Endodermal cell (in vitro differentiated cells): ENCODE measurements at regions not wholly inside any gene's neighbourhood (a gene's known extent, or its start where the extent isn't known, plus 50 kb on each side); places are given as distances from the start of the nearest gene placed in this dataset.

Source experiments
- DNase-seq: peaks from one replicate; pipeline ENCODE4 v3.0.0-alpha.2; 2017
- H3K27ac ChIP-seq: 2 replicates; pipeline ENCODE4 v1.5.1; 2013; ENCODE audit warnings: mild to moderate bottlenecking, low read depth, low read length, moderate library complexity
- H3K27me3 ChIP-seq: 2 replicates; pipeline ENCODE4 v1.6.1; 2013; ENCODE audit warnings: mild to moderate bottlenecking, low read length, moderate library complexity; ENCODE audit not compliant: insufficient read depth, control insufficient read depth, poor library complexity, severe bottlenecking
- H3K36me3 ChIP-seq: 2 replicates; pipeline ENCODE4 v1.7.0; 2013; ENCODE audit warnings: mild to moderate bottlenecking, low read length, moderate library complexity; ENCODE audit not compliant: control insufficient read depth, insufficient read depth
- H3K4me1 ChIP-seq: one replicate; pipeline ENCODE4 v1.7.0; 2013; ENCODE audit warnings: low read length; ENCODE audit not compliant: control insufficient read depth, insufficient read depth
- H3K4me3 ChIP-seq: 2 replicates; pipeline ENCODE4 v1.5.1; 2013; ENCODE audit warnings: mild to moderate bottlenecking, low read length, moderate library complexity
- H3K9ac ChIP-seq: 2 replicates; pipeline ENCODE4 v1.6.1; 2013; ENCODE audit warnings: mild to moderate bottlenecking, low read length, moderate library complexity; ENCODE audit not compliant: poor library complexity, severe bottlenecking; ENCODE audit errors: extremely low read depth
- H3K9me3 ChIP-seq: 2 replicates; pipeline ENCODE4 v1.6.1; 2013; ENCODE audit warnings: mild to moderate bottlenecking, low read length, moderate library complexity; ENCODE audit not compliant: control insufficient read depth
- H3K27ac Mint-ChIP-seq: 2 replicates; pipeline ENCODE4 v1.8.0; 2020; ENCODE audit warnings: mixed read lengths
- H3K27me3 Mint-ChIP-seq: 2 replicates; pipeline ENCODE4 v1.8.0; 2021; ENCODE audit warnings: mild to moderate bottlenecking, mixed read lengths; ENCODE audit not compliant: insufficient read depth
- H3K36me3 Mint-ChIP-seq: 2 replicates; pipeline ENCODE4 v1.8.0; 2020; ENCODE audit warnings: low read depth, mixed read lengths
- H3K4me1 Mint-ChIP-seq: 2 replicates; pipeline ENCODE4 v1.8.0; 2020; ENCODE audit warnings: mixed read lengths
- H3K4me3 Mint-ChIP-seq: 2 replicates; pipeline ENCODE4 v1.8.0; 2020; ENCODE audit warnings: mild to moderate bottlenecking, moderate library complexity, mixed read lengths
- H3K9me3 Mint-ChIP-seq: 2 replicates; pipeline ENCODE4 v1.8.0; 2020; ENCODE audit warnings: mild to moderate bottlenecking, mixed read lengths
- WGBS, 2 experiments: methylation state at CpG; one replicate each; pipeline versions ENCODE4 v1.1.5 to v1.1.7; 2013; ENCODE audit warnings: missing lambda C conversion rate in 2 of 2, mixed read lengths in 1 of 2; ENCODE audit not compliant: insufficient coverage in 1 of 2, insufficient read length in 1 of 2; 5-methylcytosine and 5-hydroxymethylcytosine counted together
- TF ChIP-seq, protein P1 (sequence below): fragments of 200-600 bp; sonication (generic); conservative IDR thresholded peaks from 2 replicates; pipeline ENCODE4 v1.5.0; 2021; ENCODE audit warnings: antibody characterized with exemption, mild to moderate bottlenecking

DNA sequence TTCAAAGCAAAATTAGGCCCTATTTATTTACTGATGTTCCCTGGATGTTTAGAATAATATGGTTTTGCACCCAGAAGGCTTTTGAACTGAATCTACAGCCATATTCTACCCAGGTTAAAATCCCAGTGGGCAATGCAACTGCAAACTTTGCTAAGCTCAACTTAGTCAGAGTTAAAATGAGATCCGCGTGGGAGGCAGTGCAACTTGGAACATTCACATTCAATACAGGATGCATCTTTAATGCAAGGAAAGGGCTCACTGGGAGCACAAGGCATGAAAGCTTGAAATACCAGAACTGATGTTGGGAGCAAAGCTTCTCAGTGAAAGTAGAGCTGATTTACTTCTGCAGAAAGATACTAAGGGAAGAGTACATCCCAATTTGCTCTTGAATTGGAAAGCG is 281.2 kb upstream of the DEFB112 start:
- no peaks in the 10 kb centered on the region for H3K36me3 Mint-ChIP-seq
- TF ChIP-seq, protein P1, sequence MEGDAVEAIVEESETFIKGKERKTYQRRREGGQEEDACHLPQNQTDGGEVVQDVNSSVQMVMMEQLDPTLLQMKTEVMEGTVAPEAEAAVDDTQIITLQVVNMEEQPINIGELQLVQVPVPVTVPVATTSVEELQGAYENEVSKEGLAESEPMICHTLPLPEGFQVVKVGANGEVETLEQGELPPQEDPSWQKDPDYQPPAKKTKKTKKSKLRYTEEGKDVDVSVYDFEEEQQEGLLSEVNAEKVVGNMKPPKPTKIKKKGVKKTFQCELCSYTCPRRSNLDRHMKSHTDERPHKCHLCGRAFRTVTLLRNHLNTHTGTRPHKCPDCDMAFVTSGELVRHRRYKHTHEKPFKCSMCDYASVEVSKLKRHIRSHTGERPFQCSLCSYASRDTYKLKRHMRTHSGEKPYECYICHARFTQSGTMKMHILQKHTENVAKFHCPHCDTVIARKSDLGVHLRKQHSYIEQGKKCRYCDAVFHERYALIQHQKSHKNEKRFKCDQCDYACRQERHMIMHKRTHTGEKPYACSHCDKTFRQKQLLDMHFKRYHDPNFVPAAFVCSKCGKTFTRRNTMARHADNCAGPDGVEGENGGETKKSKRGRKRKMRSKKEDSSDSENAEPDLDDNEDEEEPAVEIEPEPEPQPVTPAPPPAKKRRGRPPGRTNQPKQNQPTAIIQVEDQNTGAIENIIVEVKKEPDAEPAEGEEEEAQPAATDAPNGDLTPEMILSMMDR: no peak
- no peaks in the 10 kb centered on the region for H3K27me3 ChIP-seq
- no peaks in the 10 kb centered on the region for H3K9me3 ChIP-seq
- WGBS, 2 experiments: 84 to 94% methylated on average over 2 to 3 of the region's 3 CpGs
- no peaks in the 10 kb centered on the region for H3K27me3 Mint-ChIP-seq
- no peak overlapping the region for H3K4me3 ChIP-seq
- peaks cover 4% of the 10 kb centered on the region for H3K9me3 Mint-ChIP-seq
- no peaks in the 10 kb centered on the region for H3K4me1 Mint-ChIP-seq
- no peak overlapping the region for H3K27ac Mint-ChIP-seq
- H3K9ac ChIP-seq: no peak overlapping the region
- H3K4me1 ChIP-seq: no peaks in the 10 kb centered on the region
- no peak overlapping the region for H3K4me3 Mint-ChIP-seq
- H3K36me3 ChIP-seq: no peaks in the 10 kb centered on the region
- H3K27ac ChIP-seq: no peak overlapping the region
- no peak for DNase-seq

DNA sequence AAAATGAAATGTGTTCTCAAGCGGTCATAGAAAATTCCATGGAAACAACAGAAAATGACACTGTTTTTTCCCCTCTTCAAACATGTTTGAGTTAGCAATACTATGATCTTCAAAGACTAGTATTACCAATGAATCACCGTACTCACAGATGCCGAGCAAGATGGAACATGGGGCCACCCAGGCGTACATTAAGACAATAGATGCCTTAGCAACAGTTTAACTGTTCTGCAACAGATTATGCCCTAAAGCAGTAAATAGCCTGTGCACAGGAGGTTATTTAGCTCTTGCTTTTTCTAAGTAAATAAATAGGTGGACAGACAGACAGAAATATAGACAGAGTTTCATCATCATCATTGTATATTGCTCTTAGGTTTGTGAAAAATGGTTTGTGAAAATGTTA is 284.0 kb upstream of the DEFB112 start:
- Mint-ChIP-seq H3K4me1 (no peaks in the 10 kb centered on the region), H3K27ac (no peak overlapping the region), H3K9me3 (no peaks in the 10 kb centered on the region), H3K4me3 (no peak overlapping the region), H3K36me3 (no peaks in the 10 kb centered on the region), H3K27me3 (no peaks in the 10 kb centered on the region)
- H3K4me3 ChIP-seq: no peak overlapping the region
- TF ChIP-seq, protein P1: no peak
- H3K27ac ChIP-seq: no peak overlapping the region
- H3K9me3 ChIP-seq: no peaks in the 10 kb centered on the region
- H3K9ac ChIP-seq: no peak overlapping the region
- 76 to 95% methylated on average over 2 to 4 of the region's 4 CpGs for WGBS, 2 experiments
- no peaks in the 10 kb centered on the region for H3K4me1 ChIP-seq
- no peak for DNase-seq
- no peaks in the 10 kb centered on the region for H3K27me3 ChIP-seq
- no peaks in the 10 kb centered on the region for H3K36me3 ChIP-seq

DNA sequence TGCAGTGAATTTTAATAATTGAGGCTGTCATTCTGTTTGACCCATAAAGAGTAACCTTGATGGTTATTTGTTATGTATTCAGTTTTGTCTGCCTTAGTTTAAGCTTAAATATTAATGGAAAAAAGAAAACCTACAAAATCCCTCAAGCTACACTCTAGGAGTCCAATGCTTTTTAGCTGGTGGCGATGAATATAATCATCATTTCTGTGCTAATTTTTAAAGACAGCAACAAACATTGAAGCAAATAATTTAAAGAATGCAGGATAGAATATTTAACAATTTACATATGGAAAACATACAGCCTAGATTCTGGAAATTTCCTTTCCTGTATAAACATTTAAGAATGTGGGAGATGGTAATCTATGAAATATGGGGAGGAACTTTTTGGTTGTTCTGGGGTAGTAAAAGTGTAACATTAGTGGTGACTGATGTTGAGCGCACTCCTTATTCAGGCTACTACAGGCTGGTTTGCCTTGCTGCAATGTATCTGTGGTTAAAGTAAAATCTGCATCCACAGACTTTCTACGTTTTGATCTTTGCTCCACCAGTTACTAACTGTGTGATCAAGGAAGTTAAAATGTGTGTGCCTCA is 287.9 kb upstream of the DEFB112 start:
- H3K4me1 ChIP-seq: no peaks in the 10 kb centered on the region
- no peaks in the 10 kb centered on the region for H3K9me3 ChIP-seq
- H3K4me3 ChIP-seq: no peak overlapping the region
- no peaks in the 10 kb centered on the region for H3K9me3 Mint-ChIP-seq
- no peaks in the 10 kb centered on the region for H3K36me3 Mint-ChIP-seq
- no peaks in the 10 kb centered on the region for H3K36me3 ChIP-seq
- no peak overlapping the region for H3K27ac Mint-ChIP-seq
- H3K4me1 Mint-ChIP-seq: no peaks in the 10 kb centered on the region
- H3K27me3 ChIP-seq: no peaks in the 10 kb centered on the region
- 98 to 100% methylated on average over 2 to 3 of the region's 3 CpGs for WGBS, 2 experiments
- no peaks in the 10 kb centered on the region for H3K27me3 Mint-ChIP-seq
- H3K9ac ChIP-seq: no peak overlapping the region
- H3K4me3 Mint-ChIP-seq: no peak overlapping the region
- no peak overlapping the region for H3K27ac ChIP-seq
- no peak for DNase-seq
- TF ChIP-seq, protein P1: no peak
